HG03565 (cell line): ENCODE measurements at regions not wholly inside any gene's neighbourhood (a gene's known extent, or its start where the extent isn't known, plus 50 kb on each side); places are given as distances from the start of the nearest gene placed in this dataset.
"Not testable (repeated sequence)": the region's sequence is repeated elsewhere in the genome, so short reads cannot be mapped to it uniquely, and the experiment has no call there.

ENCODE experiments used
- ATAC-seq: cut with Tn5 transposase; IDR thresholded peaks from one replicate; pipeline ENCODE4 v1.9.1; 2021; ENCODE audit warnings: mild to moderate bottlenecking, moderate library complexity; ENCODE audit not compliant: unreplicated experiment

GRCh38 chr5:7072188-7072587 lies 323.8 kb upstream of the ADCY2 start:
- no peak for ATAC-seq

DNA sequence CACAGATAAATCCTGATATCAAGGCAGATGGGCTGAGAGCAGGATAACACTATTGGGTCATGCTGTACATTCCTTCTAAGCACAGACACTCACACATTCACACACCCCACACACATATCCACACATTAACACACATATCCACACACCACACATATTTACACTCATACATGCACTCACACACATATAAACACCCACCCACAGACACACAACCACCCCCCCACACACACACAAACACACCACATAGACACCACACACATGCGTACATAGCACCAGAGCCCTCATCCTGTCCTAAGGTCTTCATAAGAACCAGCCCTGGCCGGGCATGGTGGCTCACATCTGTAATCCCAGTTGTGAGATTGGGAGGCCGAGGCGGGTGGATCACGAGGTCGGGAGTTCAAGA lies 322.3 kb upstream of the ADCY2 start:
- ATAC-seq: no peak

DNA sequence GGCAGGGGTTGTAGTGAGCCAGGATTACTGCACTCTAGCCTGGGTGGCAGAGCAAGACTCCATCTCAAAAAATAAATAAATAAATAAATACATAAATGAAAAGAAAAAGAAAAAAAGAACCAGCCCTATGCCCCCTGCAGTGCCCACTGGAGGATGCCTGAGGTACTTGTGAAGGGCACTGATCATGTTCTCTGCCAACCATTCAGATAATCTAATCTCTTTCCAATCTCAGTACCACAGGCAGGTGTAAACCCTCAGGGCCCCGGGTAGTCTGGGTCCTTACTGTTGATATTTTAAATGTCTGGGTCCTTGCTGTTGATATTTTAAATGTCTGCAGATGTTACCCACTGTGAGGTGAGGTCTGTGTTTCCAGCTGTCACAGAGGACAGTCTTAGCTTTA lies 321.8 kb upstream of the ADCY2 start:
- no peak for ATAC-seq

DNA sequence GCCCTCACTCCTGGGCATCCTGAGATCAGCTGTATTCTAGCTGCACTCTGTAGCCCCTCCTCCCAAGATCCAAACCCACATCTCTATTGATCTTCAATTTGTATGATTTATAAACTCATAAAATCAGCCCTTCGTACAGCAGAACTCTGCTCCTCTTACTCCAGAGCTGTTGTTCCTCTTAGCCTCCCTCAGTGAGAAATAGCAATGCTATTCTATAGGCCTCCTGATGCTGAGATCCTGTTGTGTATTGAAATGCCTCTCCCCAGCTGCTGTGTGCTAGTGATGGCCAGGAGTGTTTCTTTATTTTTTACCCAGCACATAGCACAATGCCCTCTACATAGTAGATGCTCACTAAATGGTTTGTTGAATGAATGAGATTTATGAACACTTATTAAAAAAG lies 320.5 kb upstream of the ADCY2 start:
- no peak for ATAC-seq

GRCh38 chr5:7078101-7078500 lies 317.8 kb upstream of the ADCY2 start:
- no peak for ATAC-seq

GRCh38 chr5:7078901-7079300 lies 317.0 kb upstream of the ADCY2 start:
- no peak for ATAC-seq

DNA sequence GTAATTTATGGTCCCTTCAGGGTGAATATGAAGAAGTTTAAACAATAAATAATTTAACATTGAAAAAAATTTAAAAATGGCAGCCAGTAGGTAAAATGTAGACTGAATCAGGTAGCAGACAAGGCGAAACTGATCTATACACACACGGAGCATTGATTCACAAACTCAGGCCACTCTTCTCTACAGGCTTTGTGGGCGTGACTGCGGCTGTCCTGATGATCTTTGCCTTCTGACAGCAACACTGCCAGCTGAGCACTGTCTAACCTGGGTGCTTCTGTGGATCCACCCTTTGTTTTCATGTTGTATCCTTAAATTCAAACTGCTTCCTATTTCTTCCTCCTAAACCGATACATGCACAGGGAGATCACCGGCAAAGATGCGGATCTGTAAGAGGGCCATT lies 315.4 kb upstream of the ADCY2 start:
- ATAC-seq: no peak

DNA sequence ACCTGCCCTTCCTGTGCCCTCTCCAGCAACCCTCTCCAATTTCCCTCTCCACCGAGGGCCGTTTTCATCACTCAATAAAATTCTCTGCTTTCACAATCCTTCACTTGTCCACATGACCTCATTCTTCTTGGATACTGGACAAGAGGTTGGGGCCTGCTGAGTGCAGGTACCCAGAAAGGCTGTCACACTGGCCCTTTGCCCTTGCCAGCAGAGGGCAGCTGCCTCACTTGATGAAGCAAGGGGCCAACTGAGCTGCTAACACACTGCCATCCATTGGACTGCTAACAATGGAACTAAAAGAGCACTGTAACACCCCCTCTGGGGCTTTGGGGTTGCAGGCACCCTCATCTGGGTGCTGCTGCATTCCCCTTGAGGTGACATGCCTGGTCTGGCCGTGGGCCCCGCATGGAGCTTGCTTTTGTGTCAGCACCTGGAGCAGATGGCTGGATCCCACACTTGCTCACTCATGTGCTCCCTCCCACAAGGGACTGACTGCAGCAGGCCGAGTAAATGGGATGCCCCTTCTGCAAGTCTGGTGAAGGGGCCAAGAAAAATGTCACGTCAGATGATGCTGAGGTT lies 308.1 kb upstream of the ADCY2 start:
- no peak for ATAC-seq

GRCh38 chr5:7088849-7089248 lies 307.1 kb upstream of the ADCY2 start:
- no peak for ATAC-seq

- no peak for ATAC-seq
Observed at GRCh38 chr5:7094626-7095025, 301.3 kb upstream of the ADCY2 start.

GRCh38 chr5:7096294-7096693 lies 299.6 kb upstream of the ADCY2 start:
- ATAC-seq: no peak

GRCh38 chr5:7105358-7105757 lies 290.6 kb upstream of the ADCY2 start:
- no peak for ATAC-seq

DNA sequence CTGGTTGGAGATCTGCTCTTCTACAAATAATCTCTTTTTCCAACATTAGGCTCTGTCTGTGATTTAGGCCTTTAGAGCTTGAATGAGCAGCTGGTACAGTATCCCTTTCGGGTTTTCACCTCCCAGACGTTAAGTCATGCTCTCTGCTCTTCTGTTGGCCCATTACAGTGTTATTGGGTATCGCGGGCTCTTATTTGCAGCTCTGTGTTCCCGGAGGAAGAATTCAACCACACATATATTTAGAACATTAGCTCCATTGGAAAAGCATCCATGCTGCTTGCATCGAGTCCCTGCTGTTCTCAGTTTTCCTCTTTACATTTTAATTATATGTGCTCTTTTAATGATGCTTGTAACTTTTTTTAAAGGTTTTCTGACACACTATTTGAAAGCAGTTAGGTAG lies 278.0 kb upstream of the ADCY2 start:
- ATAC-seq: no peak

DNA sequence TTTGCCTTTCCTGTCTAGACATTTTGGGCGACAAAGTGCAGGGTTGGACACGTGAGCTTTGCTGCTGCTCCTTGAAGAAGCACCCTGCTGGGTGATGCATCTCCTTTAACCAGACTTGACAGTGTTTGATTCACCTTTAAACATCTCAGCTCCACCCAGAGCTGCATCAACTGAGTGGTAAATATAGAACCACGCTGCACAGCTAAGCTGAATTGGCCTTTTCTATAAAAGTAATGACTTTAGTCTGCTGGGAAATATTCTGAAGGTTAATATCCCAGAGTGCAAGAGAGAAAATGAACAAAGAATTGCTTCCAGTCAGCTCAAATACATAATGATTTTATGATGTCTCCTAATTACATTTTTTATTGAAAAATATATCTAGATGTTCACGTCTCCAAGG lies 264.3 kb upstream of the ADCY2 start:
- ATAC-seq: no peak

DNA sequence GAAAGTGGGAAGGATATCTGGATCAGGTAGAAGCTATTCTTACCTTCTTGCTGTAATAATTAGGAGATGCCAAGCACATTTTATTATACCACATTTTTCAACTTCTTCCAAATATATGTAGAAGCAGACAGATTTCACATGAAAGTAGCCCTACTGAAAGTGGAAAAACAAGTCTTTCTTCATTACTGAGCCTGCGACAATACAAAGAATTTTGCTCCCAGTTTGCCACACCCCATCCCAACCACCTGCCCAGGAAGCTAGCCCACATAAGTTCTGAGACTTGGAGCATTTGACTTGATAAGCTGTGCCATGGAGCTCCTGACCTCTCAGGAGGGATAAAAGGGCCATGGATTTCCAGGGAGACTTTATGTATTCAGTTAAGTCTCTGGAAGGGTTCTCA lies 249.1 kb upstream of the ADCY2 start:
- ATAC-seq: no peak

DNA sequence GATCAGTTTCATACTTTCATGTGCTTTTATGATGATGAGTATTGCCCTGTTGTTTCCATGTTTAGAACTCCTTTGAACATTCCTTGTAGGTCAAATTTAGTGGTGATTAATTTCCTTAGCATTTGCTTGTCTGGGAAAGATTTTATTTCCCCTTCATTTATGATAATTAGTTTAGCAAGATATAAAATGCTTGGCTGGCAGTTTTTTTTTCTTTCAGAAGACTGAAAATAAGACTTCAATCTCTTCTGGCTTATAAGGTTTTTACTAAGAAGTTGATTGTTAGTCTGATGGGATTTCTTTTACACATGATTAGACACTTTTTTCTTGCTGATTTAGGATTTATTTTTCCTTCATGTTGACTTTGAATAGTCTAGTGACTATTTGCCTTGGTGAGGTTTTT lies 238.9 kb upstream of the ADCY2 start:
- no peak for ATAC-seq

- no peak for ATAC-seq
Observed at GRCh38 chr5:7169240-7169878, 226.6 kb upstream of the ADCY2 start.

GRCh38 chr5:7170785-7171184 lies 225.2 kb upstream of the ADCY2 start:
- ATAC-seq: not testable (repeated sequence)

GRCh38 chr5:7179364-7179763 lies 216.6 kb upstream of the ADCY2 start:
- ATAC-seq: no peak

GRCh38 chr5:7181841-7182240 lies 214.1 kb upstream of the ADCY2 start:
- no peak for ATAC-seq

- ATAC-seq: no peak
Observed at GRCh38 chr5:7185742-7186141, 210.2 kb upstream of the ADCY2 start.

- no peak for ATAC-seq
Observed at GRCh38 chr5:7186818-7187217, 209.1 kb upstream of the ADCY2 start.

DNA sequence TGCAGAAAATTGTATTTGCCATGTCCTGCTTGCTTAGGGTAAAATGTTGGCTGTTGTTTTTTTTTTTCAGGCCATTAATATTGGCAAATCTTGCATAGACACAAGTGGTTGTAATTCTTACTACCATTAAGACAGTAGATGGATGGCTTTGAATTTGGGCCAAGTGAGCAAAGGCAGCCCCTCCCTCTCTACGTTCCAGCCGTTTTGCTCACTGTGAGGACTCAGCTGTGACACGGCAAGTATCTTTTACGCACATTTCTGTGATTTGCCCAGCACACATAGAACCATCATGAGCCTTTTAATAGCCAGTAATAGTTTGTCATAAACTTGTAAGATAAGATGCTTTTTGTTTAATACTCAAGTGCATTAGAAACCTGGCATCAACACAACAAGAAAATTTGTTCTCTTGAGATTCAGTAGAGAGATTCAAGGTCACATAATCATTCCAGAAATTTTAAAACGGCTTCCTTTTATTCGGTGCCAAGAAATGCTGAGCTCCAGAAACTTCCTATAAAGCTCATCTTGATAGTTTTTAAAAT lies 205.2 kb upstream of the ADCY2 start:
- no peak for ATAC-seq
